HCT116 (cell line): ENCODE measurements at regions not wholly inside any gene's neighbourhood (a gene's known extent, or its start where the extent isn't known, plus 50 kb on each side); places are given as distances from the start of the nearest gene placed in this dataset.

Experiments
- ATAC-seq: fragments of 200-7000 bp; cut with Tn5 transposase; 2 replicates; pipeline ENCODE4 v1.9.1; 2020; ENCODE audit warnings: mild to moderate bottlenecking, moderate library complexity
- BruUV-seq: library from RNA; stranded (reverse); fragments of 400-500 nt; replicated peaks from 2 replicates; lab custom pipeline; 2021; lab: Mats Ljungman, UMichigan
- CTCF ChIA-PET: fragments of 300-600 bp; sonication (Branson Sonifier 250); formaldehyde crosslinking; loops from one replicate; lab custom pipeline; 2021; ENCODE audit warnings: antibody characterized with exemption; lab: Charles Lee
- POLR2A ChIA-PET: fragments of 300-600, 350-600 bp; sonication (Branson Sonifier 250); formaldehyde crosslinking; loops from one replicate; lab custom pipeline; 2021; ENCODE audit warnings: antibody characterized with exemption; lab: Charles Lee
- RAD21 ChIA-PET, 2 experiments: fragments of 300-600 bp; sonication (Branson Sonifier 250); formaldehyde crosslinking; loops; one replicate each; lab custom pipeline; 2023; ENCODE audit warnings: low total read pairs in 2 of 2; ENCODE audit not compliant: uncharacterized antibody in 2 of 2, unreplicated experiment in 2 of 2, low non-redundant PET in 1 of 2; lab: Charles Lee
- DNase-seq: peaks from one replicate; pipeline ENCODE4 v3.0.0-alpha.2; 2010; ENCODE audit warnings: low read depth, low spot score
- H2AFZ ChIP-seq: fragments of 200-600 bp; shearing (Covaris generic), sonication (generic); 2 replicates; pipeline ENCODE4 v1.6.1; 2017; ENCODE audit warnings: low read depth, mixed run types, mixed read lengths, antibody characterized with exemption, low read length; ENCODE audit not compliant: poor library complexity, severe bottlenecking
- H3K27ac ChIP-seq: 2 replicates; pipeline ENCODE4 v1.5.1; 2012; ENCODE audit warnings: low read depth, low read length
- H3K27me3 ChIP-seq: fragments of 200-600 bp; sonication (generic); 2 replicates; pipeline ENCODE4 v1.6.1; 2016; ENCODE audit warnings: mixed run types, low read length, mixed read lengths; ENCODE audit not compliant: insufficient read depth
- H3K36me3 ChIP-seq, 2 experiments: fragments of 200-500 bp in 1 of 2; fragments of 200-600 bp in 1 of 2; sonication (Bioruptor generic) in 1 of 2; sonication (generic) in 1 of 2; 2 replicates each; pipeline versions ENCODE4 v1.5.1 to v1.6.1; 2014 to 2016; ENCODE audit warnings: low read length in 2 of 2, inconsistent platforms in 1 of 2, mixed read lengths in 1 of 2, mixed run types in 1 of 2; ENCODE audit not compliant: insufficient read depth in 2 of 2, control insufficient read depth in 1 of 2
- H3K4me1 ChIP-seq, 2 experiments: fragments of 200-600 bp in 1 of 2; sonication (generic) in 1 of 2; 2 replicates each; pipeline versions ENCODE4 v1.5.1 to v1.6.1; 2012 to 2017; ENCODE audit warnings: low read length in 2 of 2, inconsistent platforms in 1 of 2, mild to moderate bottlenecking in 1 of 2, mixed read lengths in 1 of 2, mixed run types in 1 of 2, moderate library complexity in 1 of 2; ENCODE audit not compliant: insufficient read depth in 2 of 2, control insufficient read depth in 1 of 2
- H3K4me2 ChIP-seq: fragments of 200-600 bp; sonication (generic); 2 replicates; pipeline ENCODE4 v1.6.1; 2017; ENCODE audit warnings: mixed run types, low read length, mixed read lengths
- H3K4me3 ChIP-seq, 2 experiments: fragments of 200-600 bp in 1 of 2; sonication (generic) in 1 of 2; replicated peaks in 1 of 2; 2 replicates each; pipeline ENCODE4 v1.5.1; 2011 to 2016; ENCODE audit warnings: low read length in 2 of 2, control low read depth in 1 of 2, low read depth in 1 of 2, mild to moderate bottlenecking in 1 of 2, mixed read lengths in 1 of 2, mixed run types in 1 of 2
- H3K79me2 ChIP-seq: fragments of 200-600 bp; sonication (generic); 2 replicates; pipeline ENCODE4 v1.6.1; 2017; ENCODE audit warnings: mild to moderate bottlenecking, mixed run types, low read length, moderate library complexity, mixed read lengths; ENCODE audit not compliant: insufficient read depth
- H3K9ac ChIP-seq: fragments of 200-600 bp; sonication (generic); 2 replicates; pipeline ENCODE4 v1.6.1; 2016; ENCODE audit warnings: low read length, mixed read lengths
- H3K9me2 ChIP-seq: fragments of 200-600 bp; sonication (generic), shearing (Covaris generic); 2 replicates; pipeline ENCODE4 v1.6.1; 2017; ENCODE audit warnings: mixed run types, mild to moderate bottlenecking, moderate library complexity; ENCODE audit not compliant: insufficient read depth
- H3K9me3 ChIP-seq, 2 experiments: fragments of 200-500 bp in 1 of 2; fragments of 200-600 bp in 1 of 2; sonication (Bioruptor generic) in 1 of 2; sonication (generic) in 1 of 2; 2 replicates each; pipeline ENCODE4 v1.6.1; 2014 to 2017; ENCODE audit warnings: low read length in 2 of 2, mixed read lengths in 2 of 2, inconsistent platforms in 1 of 2, low read depth in 1 of 2, mild to moderate bottlenecking in 1 of 2, mixed run types in 1 of 2, moderate library complexity in 1 of 2; ENCODE audit not compliant: control insufficient read depth in 1 of 2, insufficient read depth in 1 of 2
- H4K20me1 ChIP-seq: fragments of 200-600 bp; sonication (generic), shearing (Covaris generic); 2 replicates; pipeline ENCODE4 v1.6.1; 2017; ENCODE audit warnings: mixed run types, mild to moderate bottlenecking, moderate library complexity; ENCODE audit not compliant: insufficient read depth
- CEBPB ChIP-seq: IDR thresholded peaks from 2 replicates; pipeline ENCODE4 v1.6.1; 2012; ENCODE audit warnings: low read depth
- EGR1 ChIP-seq: IDR thresholded peaks from 2 replicates; pipeline ENCODE4 v1.6.1; 2012; ENCODE audit warnings: low read depth
- ELF1 ChIP-seq: IDR thresholded peaks from 2 replicates; pipeline ENCODE4 v1.6.1; 2012; ENCODE audit warnings: low read depth, borderline replicate concordance
- EZH2phosphoT487 ChIP-seq: fragments of 200-600 bp; IDR thresholded peaks from 2 replicates; pipeline ENCODE4 v1.6.1; 2018; ENCODE audit warnings: antibody characterized with exemption, borderline replicate concordance
- FOSL1 ChIP-seq: IDR thresholded peaks from 2 replicates; pipeline ENCODE4 v1.6.1; 2012; ENCODE audit warnings: low read depth
- JUND ChIP-seq: IDR thresholded peaks from 2 replicates; pipeline ENCODE4 v1.6.1; 2012
- POLR2A ChIP-seq: IDR thresholded peaks from 2 replicates; pipeline ENCODE4 v1.7.0; 2011; ENCODE audit warnings: borderline replicate concordance; ENCODE audit not compliant: insufficient read depth, insufficient read length; ENCODE audit errors: extremely low read depth
- SRF ChIP-seq: IDR thresholded peaks from 2 replicates; pipeline ENCODE4 v1.6.1; 2012; ENCODE audit warnings: low read depth
- ZFX ChIP-seq: fragments of 450-650 bp; IDR thresholded peaks from 2 replicates; pipeline ENCODE4 v1.6.1; 2017
- ZNF274 ChIP-seq: fragments of 200-500 bp; sonication (Bioruptor generic); IDR thresholded peaks from 2 replicates; pipeline ENCODE4 v1.6.1; 2014; ENCODE audit warnings: mild to moderate bottlenecking, low read depth, low read length, inconsistent platforms
- intact Hi-C: fragments of 100-400 bp; cut with micrococcal nuclease; formaldehyde crosslinking; loops from 2 replicates; pipeline ENCODE4 v1.10.0; 2022
- TF ChIP-seq, protein P1 (sequence below), 3 experiments: fragments of 200-600 bp in 1 of 3; sonication (generic) in 1 of 3; IDR thresholded peaks in 2 of 3; conservative IDR thresholded peaks in 1 of 3; 2 replicates each; pipeline ENCODE4 v1.5.1; 2012 to 2017; ENCODE audit warnings: low read depth in 2 of 3, low read length in 2 of 3, antibody characterized with exemption in 1 of 3, borderline replicate concordance in 1 of 3, control low read depth in 1 of 3, mild to moderate bottlenecking in 1 of 3, mixed read lengths in 1 of 3, mixed run types in 1 of 3, moderate library complexity in 1 of 3; ENCODE audit not compliant: insufficient read depth in 1 of 3
- TF ChIP-seq, protein P2 (sequence below): IDR thresholded peaks from 2 replicates; pipeline ENCODE4 v1.6.1; 2012

DNA sequence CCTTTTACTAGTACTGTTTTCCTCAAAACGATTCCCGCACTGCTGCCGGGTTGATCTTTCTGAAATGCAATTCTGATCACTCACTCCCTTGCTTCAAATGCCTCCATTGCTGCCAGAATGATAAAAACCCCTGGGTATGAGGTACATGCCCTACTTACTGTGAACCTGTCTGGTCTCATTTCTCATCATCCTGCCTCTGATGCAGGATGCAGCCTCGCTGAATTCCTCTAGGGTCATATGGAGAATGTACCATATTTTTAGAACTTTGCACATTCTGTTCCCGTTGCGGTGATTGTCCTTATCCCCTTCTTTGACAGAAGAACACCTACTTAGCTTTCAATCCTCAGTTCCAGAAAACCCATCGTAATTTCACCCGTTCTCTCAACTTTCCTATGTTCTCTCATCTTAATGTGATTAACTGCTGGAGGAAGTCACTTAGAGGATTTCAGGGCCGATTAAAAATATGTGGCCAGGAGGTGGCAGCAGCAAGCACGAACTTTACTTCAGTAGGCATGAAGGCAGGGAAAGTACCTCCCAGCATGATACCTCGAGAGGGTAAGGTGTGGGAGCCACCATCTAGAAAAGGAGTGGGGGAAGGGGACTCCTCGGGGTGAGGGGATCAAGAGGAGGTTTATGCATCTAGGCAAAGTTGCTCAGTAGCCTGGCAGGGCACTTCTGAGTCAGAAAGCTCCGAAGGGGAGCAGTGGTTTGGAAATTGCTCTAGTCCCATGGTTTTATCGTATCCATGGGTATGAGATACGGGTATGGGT, 361.5 kb upstream of the ZP4 start:
- intact Hi-C loops = loop anchor here (5.0 kb wide), 1 partner anchor 1645 kb away; no protein-coding TSS in a partner anchor
- DNase-seq = no peak
- no peak for TF ChIP-seq JUND
- TF ChIP-seq, protein P1, sequence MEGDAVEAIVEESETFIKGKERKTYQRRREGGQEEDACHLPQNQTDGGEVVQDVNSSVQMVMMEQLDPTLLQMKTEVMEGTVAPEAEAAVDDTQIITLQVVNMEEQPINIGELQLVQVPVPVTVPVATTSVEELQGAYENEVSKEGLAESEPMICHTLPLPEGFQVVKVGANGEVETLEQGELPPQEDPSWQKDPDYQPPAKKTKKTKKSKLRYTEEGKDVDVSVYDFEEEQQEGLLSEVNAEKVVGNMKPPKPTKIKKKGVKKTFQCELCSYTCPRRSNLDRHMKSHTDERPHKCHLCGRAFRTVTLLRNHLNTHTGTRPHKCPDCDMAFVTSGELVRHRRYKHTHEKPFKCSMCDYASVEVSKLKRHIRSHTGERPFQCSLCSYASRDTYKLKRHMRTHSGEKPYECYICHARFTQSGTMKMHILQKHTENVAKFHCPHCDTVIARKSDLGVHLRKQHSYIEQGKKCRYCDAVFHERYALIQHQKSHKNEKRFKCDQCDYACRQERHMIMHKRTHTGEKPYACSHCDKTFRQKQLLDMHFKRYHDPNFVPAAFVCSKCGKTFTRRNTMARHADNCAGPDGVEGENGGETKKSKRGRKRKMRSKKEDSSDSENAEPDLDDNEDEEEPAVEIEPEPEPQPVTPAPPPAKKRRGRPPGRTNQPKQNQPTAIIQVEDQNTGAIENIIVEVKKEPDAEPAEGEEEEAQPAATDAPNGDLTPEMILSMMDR (IDR thresholded peaks at IDR 0.05 in 2 of 3, conservative IDR thresholded peaks at IDR 0.05 in 1 of 3; ENCODE audit: borderline replicate concordance in 1 of 3, insufficient read depth in 1 of 3, low read depth in 2 of 3, low read length in 2 of 3) = peak in 1 of 3 experiments; percentile 25; a peak in 1 of 6 replicates
- TF ChIP-seq EGR1 = no peak
- TF ChIP-seq SRF = no peak
- TF ChIP-seq ZFX = no peak
- Histone ChIP-seq H3K4me1 (no peaks in the 10 kb centered on the region), H3K4me3 (no peak overlapping the region), H3K9ac (no peak overlapping the region), H3K27me3 (no peaks in the 10 kb centered on the region), H2AFZ (no peak overlapping the region), H3K4me2 (no peak overlapping the region), H3K27ac (no peak overlapping the region), H4K20me1 (no peaks in the 10 kb centered on the region), H3K9me3 (peaks cover 4 to 20% of the 10 kb centered on the region in 2 experiments; a peak in 2 of 4 replicates), H3K9me2 (no peaks in the 10 kb centered on the region), H3K36me3 (no peaks in the 10 kb centered on the region), H3K79me2 (no peaks in the 10 kb centered on the region)
- ATAC-seq = no peak
- ChIA-PET CTCF (no interaction called here), POLR2A (no interaction called here), RAD21 (no interaction called here)
- BruUV-seq = no TSS peak

DNA sequence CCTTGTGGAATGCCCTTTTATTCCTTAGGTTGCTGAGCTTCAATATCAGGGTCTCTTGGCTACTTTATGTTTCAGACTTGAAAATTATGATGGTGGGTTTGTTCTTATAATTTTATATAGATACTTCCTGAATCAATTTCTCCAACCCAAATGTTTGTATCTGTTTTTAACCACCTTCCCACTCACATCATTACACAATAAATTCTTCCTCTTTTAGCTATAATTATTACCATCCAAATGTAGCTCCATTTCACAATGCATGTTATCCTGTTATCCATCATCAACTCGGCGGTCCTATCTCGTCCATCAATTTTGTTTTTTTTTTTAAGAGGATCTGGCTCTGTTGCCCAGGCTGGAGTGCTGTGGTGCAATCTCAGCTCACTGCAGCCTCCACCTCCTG, 357.6 kb upstream of the ZP4 start:
- TF ChIP-seq CEBPB (no peak), SRF (no peak), ZNF274 (no peak), POLR2A (no peak), EZH2phosphoT487 (no peak), FOSL1 (no peak), ELF1 (no peak), ZFX (no peak), EGR1 (no peak)
- TF ChIP-seq, protein P2, sequence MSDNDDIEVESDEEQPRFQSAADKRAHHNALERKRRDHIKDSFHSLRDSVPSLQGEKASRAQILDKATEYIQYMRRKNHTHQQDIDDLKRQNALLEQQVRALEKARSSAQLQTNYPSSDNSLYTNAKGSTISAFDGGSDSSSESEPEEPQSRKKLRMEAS = no peak
- ATAC-seq = no peak
- Histone ChIP-seq H3K36me3 (no peaks in the 10 kb centered on the region), H4K20me1 (no peaks in the 10 kb centered on the region), H3K9ac (no peak overlapping the region), H3K9me3 (peaks cover 4 to 8% of the 10 kb centered on the region in 2 experiments; a peak in 2 of 4 replicates), H3K9me2 (no peaks in the 10 kb centered on the region), H3K27ac (no peak overlapping the region), H3K4me2 (no peak overlapping the region), H3K79me2 (no peaks in the 10 kb centered on the region), H3K4me1 (no peaks in the 10 kb centered on the region), H2AFZ (no peak overlapping the region), H3K27me3 (no peaks in the 10 kb centered on the region), H3K4me3 (no peak overlapping the region)
- ChIA-PET POLR2A (no interaction called here), RAD21 (no interaction called here), CTCF (no interaction called here)
- no TSS peak for BruUV-seq
- no peak for DNase-seq
- intact Hi-C loops = no loop called here
